ENCODE measurements at regions not wholly inside any gene's neighbourhood (a gene's known extent, or its start where the extent isn't known, plus 50 kb on each side); places are given as distances from the start of the nearest gene placed in this dataset.

DNA sequence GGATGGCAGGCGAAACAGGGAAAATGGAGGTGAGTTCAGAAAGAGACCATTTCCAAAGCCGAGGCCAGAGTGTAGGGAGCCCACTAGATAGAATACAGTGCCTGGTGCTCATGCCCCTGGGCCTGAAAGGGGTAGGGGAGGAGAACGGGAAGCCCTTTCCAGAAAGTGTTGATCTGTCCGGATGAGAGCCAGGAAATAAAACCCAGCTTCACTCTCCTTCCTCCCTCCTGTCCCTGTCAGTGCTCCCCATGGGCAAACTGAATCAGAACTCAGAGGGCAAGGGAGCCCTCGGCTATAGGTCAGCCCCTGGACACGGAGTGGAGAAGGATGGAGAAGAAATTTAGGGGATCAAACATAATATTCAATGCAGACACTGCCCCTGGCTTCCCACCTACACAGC lies 57.7 kb upstream of the RPL38 start:
- Histone ChIP-seq H3K4me3 (ENCODE audit: extremely low read depth in 1 of 4, insufficient read depth in 2 of 4, low read depth in 3 of 4, low read length in 4 of 4) (no peak overlapping the region), H3K56ac (replicated peaks; ENCODE audit: insufficient read length, low read depth, low read length) (no peak overlapping the region), H3K18ac (ENCODE audit: extremely low read depth, low read length) (no peak overlapping the region; the same call in 1 of the 2 replicates), H2BK15ac (ENCODE audit: low read length) (no peak overlapping the region), H2BK120ac (replicated peaks; ENCODE audit: low read depth, low read length) (no peak overlapping the region), H3K9me3 (ENCODE audit: insufficient read depth in 2 of 2, low read depth in 1 of 2, low read length in 1 of 2) (peaks cover 2 to 15% of the 10 kb centered on the region in 2 experiments; a peak in 3 of 4 replicates), H3K4me1 (replicated peaks in 1 of 4; ENCODE audit: control insufficient read depth in 3 of 4, insufficient read depth in 4 of 4, low read length in 3 of 4) (peaks cover 0 to 9% (median 4%) of the 10 kb centered on the region in 4 experiments; a peak in 2 of 7 replicates), H3K27ac (ENCODE audit: low read depth, low read length) (no peak overlapping the region), H3K27me3 (replicated peaks in 1 of 4; ENCODE audit: control insufficient read depth in 3 of 4, extremely low read depth in 1 of 4, insufficient read depth in 3 of 4, low read length in 3 of 4) (no peaks in the 10 kb centered on the region; a peak in 1 of 7 replicates), H3K14ac (ENCODE audit: insufficient read length) (no peak overlapping the region), H3K9ac (replicated peaks in 1 of 4; ENCODE audit: extremely low read depth in 1 of 4, low read depth in 3 of 4, low read length in 3 of 4) (no peak overlapping the region), H3K23me2 (ENCODE audit: low read depth, low read length) (no peaks in the 10 kb centered on the region), H3K23ac (ENCODE audit: insufficient read length) (no peak overlapping the region), H2BK5ac (ENCODE audit: low read depth, low read length) (no peak overlapping the region), H4K8ac (ENCODE audit: extremely low read depth, insufficient read depth, low read length) (no peak overlapping the region), H2BK12ac (ENCODE audit: low read depth, low read length) (0 out of 2 replicates have a peak overlapping the region, but pooled peaks have one; percentile 23), H3K36me3 (ENCODE audit: control insufficient read depth in 2 of 4, insufficient read depth in 4 of 4, low read length in 3 of 4) (no peaks in the 10 kb centered on the region), H2AK5ac (ENCODE audit: low read depth, low read length) (no peak overlapping the region), H4K91ac (replicated peaks; ENCODE audit: insufficient read length, low read length) (no peak overlapping the region), H3K79me2 (ENCODE audit: control insufficient read depth in 1 of 2, insufficient read depth in 2 of 2, low read length in 2 of 2) (no peaks in the 10 kb centered on the region), H4K5ac (ENCODE audit: insufficient read length, low read depth, low read length) (no peak overlapping the region), H2AFZ (ENCODE audit: low read length) (peak overlapping the region; percentile 98), H3K4me2 (ENCODE audit: insufficient read depth in 1 of 2, low read depth in 2 of 2, low read length in 2 of 2) (no peak overlapping the region), H2BK20ac (ENCODE audit: low read length) (no peak overlapping the region), H4K20me1 (replicated peaks in 1 of 2; ENCODE audit: control insufficient read depth in 1 of 2, insufficient read depth in 2 of 2, low read length in 2 of 2) (no peaks in the 10 kb centered on the region), H3K4ac (replicated peaks; ENCODE audit: insufficient read length, low read depth, low read length) (no peak overlapping the region), H3K79me1 (ENCODE audit: low read depth, low read length) (no peaks in the 10 kb centered on the region)
- ChIA-PET POLR2A (ENCODE audit: partially characterized antibody) (no interaction called here), CTCF (ENCODE audit: partially characterized antibody) (interaction anchor here (1.3 to 1.9 kb wide), 4 partner anchors 8 to 60 kb away, joined by 3 to 7 read pairs (median 6); no protein-coding TSS in a partner anchor)
- TF ChIP-seq EZH2 (IDR thresholded peaks at IDR 0.05; ENCODE audit: low read depth, low read length, severe bottlenecking) (no peak), EP300 (IDR thresholded peaks at IDR 0.05; ENCODE audit: borderline replicate concordance in 1 of 2, low read depth in 2 of 2, low read length in 2 of 2) (no peak), SP4 (IDR thresholded peaks at IDR 0.05; ENCODE audit: low read length) (no peak)
- FAIRE-seq (no peak), DNase-seq (ENCODE audit: low read depth in 1 of 2, low spot score in 2 of 2) (no peak)
- WGBS, 2 experiments (ENCODE audit: extremely low coverage in 1 of 2, insufficient coverage in 1 of 2, insufficient read length in 1 of 2, insufficient replicate concordance in 2 of 2, low coverage in 1 of 2, low lambda C conversion rate in 2 of 2, missing lambda C conversion rate in 1 of 2): 88% methylated on average over 6 of the region's 6 CpGs; no CpG with 5 or more reads in 1 of the 2 experiments
